HepG2 (cell line): ENCODE measurements at regions not wholly inside any gene's neighbourhood (a gene's known extent, or its start where the extent isn't known, plus 50 kb on each side); places are given as distances from the start of the nearest gene placed in this dataset.

Experiments used
- ATAC-seq: fragments of 200-7000 bp; cut with Tn5 transposase; 3 replicates; pipeline ENCODE4 v1.9.1; 2020; ENCODE audit warnings: mild to moderate bottlenecking, moderate library complexity
- BruUV-seq: library from RNA; stranded (reverse); fragments of 400-500 nt; replicated peaks from 2 replicates; lab custom pipeline; 2021; lab: Mats Ljungman, UMichigan
- CTCF ChIA-PET: fragments of 300-600 bp; formaldehyde crosslinking; extraction: SDS; loops from one replicate; lab custom pipeline; 2021; ENCODE audit warnings: low total read pairs, inconsistent platforms, low intra/inter-chr PET ratio; lab: Yijun Ruan, JAX
- POLR2A ChIA-PET: fragments of 350-600 bp; sonication (Branson Sonifier 250); formaldehyde crosslinking; loops from one replicate; lab custom pipeline; 2020; ENCODE audit warnings: antibody characterized with exemption, inconsistent platforms; lab: Yijun Ruan, JAX
- DNase-seq: peaks from one replicate; pipeline ENCODE4 v3.0.0-alpha.2; 2015; ENCODE audit warnings: low spot score
- FAIRE-seq: peaks from 3 replicates; lab custom pipeline; 2011; peaks lifted over from hg19 to GRCh38; lab: Jason Lieb, UNC
- H2AFZ ChIP-seq: one replicate; pipeline ENCODE4 v1.6.1; 2011; ENCODE audit warnings: low read length, inconsistent platforms
- H3K27ac ChIP-seq: fragments of 300-600 bp; 3 replicates; pipeline ENCODE4 v1.8.0; 2011; ENCODE audit warnings: mixed run types, mild to moderate bottlenecking, mixed read lengths, low read length, inconsistent platforms; ENCODE audit not compliant: insufficient read depth; ENCODE audit errors: extremely low read length
- H3K27me3 ChIP-seq, 2 experiments: fragments of 200-600 bp in 1 of 2; 2 replicates in 1 of 2; 3 replicates in 1 of 2; pipeline versions ENCODE4 v1.6.0 to v1.8.0; 2011; ENCODE audit warnings: low read length in 2 of 2, mild to moderate bottlenecking in 2 of 2, moderate library complexity in 2 of 2, inconsistent platforms in 1 of 2; ENCODE audit not compliant: insufficient read depth in 2 of 2, control insufficient read depth in 1 of 2
- H3K36me3 ChIP-seq, 2 experiments: fragments of 200-600 bp in 1 of 2; replicated peaks in 1 of 2; 2 replicates in 1 of 2; 3 replicates in 1 of 2; pipeline versions ENCODE4 v1.5.1 to v1.8.0; 2011; ENCODE audit warnings: low read length in 2 of 2, inconsistent platforms in 1 of 2; ENCODE audit not compliant: insufficient read depth in 2 of 2, control insufficient read depth in 1 of 2
- H3K4me1 ChIP-seq: 2 replicates; pipeline ENCODE4 v1.5.1; 2012; ENCODE audit warnings: low read length, inconsistent platforms; ENCODE audit not compliant: insufficient read depth
- H3K4me2 ChIP-seq: 2 replicates; pipeline ENCODE4 v1.6.0; 2011; ENCODE audit warnings: low read depth, low read length, inconsistent platforms
- H3K4me3 ChIP-seq, 3 experiments: fragments of 200-600 bp in 1 of 3; sonication (generic), shearing (Covaris generic) in 1 of 3; replicated peaks in 1 of 3; 2 replicates each; pipeline ENCODE4 v1.5.1; 2011 to 2016; ENCODE audit warnings: low read length in 3 of 3, inconsistent platforms in 2 of 3, low read depth in 2 of 3, mild to moderate bottlenecking in 2 of 3, control low read depth in 1 of 3, mixed read lengths in 1 of 3; ENCODE audit not compliant: insufficient read depth in 1 of 3
- H3K79me2 ChIP-seq: one replicate; pipeline ENCODE4 v1.6.1; 2011; ENCODE audit warnings: low read length, inconsistent platforms; ENCODE audit not compliant: insufficient read depth
- H3K9ac ChIP-seq: 2 replicates; pipeline ENCODE4 v1.6.0; 2011; ENCODE audit warnings: mild to moderate bottlenecking, low read depth, low read length, inconsistent platforms; ENCODE audit not compliant: insufficient read depth
- H3K9me3 ChIP-seq: 2 replicates; pipeline ENCODE4 v1.5.1; 2012; ENCODE audit warnings: mild to moderate bottlenecking, low read length
- H4K20me1 ChIP-seq: 2 replicates; pipeline ENCODE4 v1.6.0; 2011; ENCODE audit warnings: inconsistent platforms, mild to moderate bottlenecking, low read length, moderate library complexity; ENCODE audit not compliant: insufficient read depth
- AHR ChIP-seq: IDR thresholded peaks from 2 replicates; pipeline ENCODE4 v1.6.1; 2018; ENCODE audit warnings: missing genetic modification reagents, missing compliant biosample characterization
- GTF2F1 ChIP-seq: fragments of 150-350 bp; IDR thresholded peaks from 2 replicates; pipeline ENCODE4 v1.6.1; 2014; ENCODE audit warnings: low read length
- HNF4A ChIP-seq: sonication (generic); formaldehyde crosslinking; IDR thresholded peaks from 2 replicates; pipeline ENCODE4 v1.4.0; 2020; ENCODE audit warnings: missing genetic modification reagents
- IKZF4 ChIP-seq: sonication (generic); formaldehyde crosslinking; IDR thresholded peaks from 2 replicates; pipeline ENCODE4 v1.5.1; 2020; ENCODE audit warnings: borderline replicate concordance, mild to moderate bottlenecking, low read depth, missing genetic modification reagents; ENCODE audit errors: not compliant biosample characterization
- IRX3 ChIP-seq: sonication (generic); formaldehyde crosslinking; IDR thresholded peaks from 2 replicates; pipeline ENCODE4 v1.8.1; 2023; ENCODE audit warnings: mild to moderate bottlenecking, low read depth, missing genetic modification reagents, borderline replicate concordance
- KAT2B ChIP-seq: fragments of 150-350 bp; IDR thresholded peaks from 2 replicates; pipeline ENCODE4 v1.6.1; 2014; ENCODE audit warnings: low read depth, low read length, borderline replicate concordance
- POLR2A ChIP-seq, 2 experiments: IDR thresholded peaks; 2 replicates each; pipeline ENCODE4 v1.6.1; 2011; ENCODE audit warnings: low read depth in 2 of 2, low read length in 2 of 2, mild to moderate bottlenecking in 1 of 2, moderate library complexity in 1 of 2; ENCODE audit not compliant: insufficient read depth in 1 of 2
- SALL1 ChIP-seq: sonication (generic); formaldehyde crosslinking; IDR thresholded peaks from 2 replicates; pipeline ENCODE4 v1.8.0; 2022; ENCODE audit warnings: mild to moderate bottlenecking, missing genetic modification reagents
- SOX5 ChIP-seq: IDR thresholded peaks from 2 replicates; pipeline ENCODE4 v1.6.1; 2016; ENCODE audit warnings: borderline replicate concordance
- TARDBP ChIP-seq: sonication (generic); formaldehyde crosslinking; IDR thresholded peaks from 2 replicates; pipeline ENCODE4 v1.8.0; 2022; ENCODE audit warnings: mild to moderate bottlenecking, missing genetic modification reagents
- ZFP36 ChIP-seq: fragments of 150-350 bp; IDR thresholded peaks from 2 replicates; pipeline ENCODE4 v1.6.1; 2018; ENCODE audit warnings: borderline replicate concordance, low read length, low read depth; ENCODE audit not compliant: partially characterized antibody
- ZFP36L1 ChIP-seq: sonication (generic); formaldehyde crosslinking; IDR thresholded peaks from 2 replicates; pipeline ENCODE4 v1.8.0; 2022; ENCODE audit warnings: mild to moderate bottlenecking, missing genetic modification reagents, moderate library complexity
- ZNF235 ChIP-seq: sonication (generic); formaldehyde crosslinking; IDR thresholded peaks from 2 replicates; pipeline ENCODE4 v1.8.1; 2023; ENCODE audit warnings: mild to moderate bottlenecking, missing genetic modification reagents, borderline replicate concordance
- ZNF850 ChIP-seq: sonication (generic); formaldehyde crosslinking; conservative IDR thresholded peaks from 2 replicates; pipeline ENCODE4 v1.9.0; 2021; ENCODE audit warnings: mild to moderate bottlenecking, missing genetic modification reagents
- WGBS: methylation state at CpG from one replicate; pipeline ENCODE4 v1.1.6; 2017; ENCODE audit warnings: low lambda C conversion rate; 5-methylcytosine and 5-hydroxymethylcytosine counted together
- in situ Hi-C: cut with HindIII; loops from 2 replicates; pipeline ENCODE4 v1.10.0; 2017; ENCODE audit warnings: low pct_unique_long_range_greater_than_20kb; ENCODE audit not compliant: extremely low pct_ligation_motif_present
- intact Hi-C: fragments of 100-400 bp; cut with micrococcal nuclease; formaldehyde crosslinking; loops from one replicate; pipeline ENCODE4 v1.10.0; 2022; ENCODE audit not compliant: unreplicated experiment

DNA sequence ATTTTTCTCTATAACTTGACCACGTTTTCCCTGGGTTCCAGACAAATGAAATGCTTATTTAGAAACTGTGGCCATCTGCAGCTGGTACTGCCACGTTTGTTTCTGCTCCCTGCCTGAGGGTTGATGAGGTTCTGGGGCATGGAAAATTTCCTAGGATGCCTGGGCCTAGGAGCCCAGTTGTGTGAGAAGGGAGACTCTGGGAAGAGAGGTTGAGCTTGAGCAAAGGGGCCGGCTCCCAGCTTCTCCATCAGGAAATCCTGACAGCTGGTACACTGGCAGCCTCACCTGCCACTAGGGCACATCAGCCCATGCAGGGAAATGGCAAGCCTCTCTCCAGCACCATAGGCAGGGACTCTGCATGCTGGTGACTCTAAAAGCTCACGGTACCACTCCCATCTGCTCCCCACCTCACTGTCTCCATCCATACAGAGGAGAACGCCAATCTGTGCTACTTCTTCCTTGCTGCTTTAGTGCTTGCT lies 165.4 kb upstream of the PPP2R3A start:
- Histone ChIP-seq H3K36me3 (no peaks in the 10 kb centered on the region), H3K9ac (no peak overlapping the region), H3K27ac (no peak overlapping the region), H2AFZ (no peak overlapping the region), H3K79me2 (no peaks in the 10 kb centered on the region), H3K27me3 (no peaks in the 10 kb centered on the region), H3K4me2 (no peak overlapping the region), H4K20me1 (no peaks in the 10 kb centered on the region), H3K4me3 (no peak overlapping the region), H3K9me3 (no peaks in the 10 kb centered on the region), H3K4me1 (no peaks in the 10 kb centered on the region)
- BruUV-seq: no TSS peak
- in situ Hi-C loops: no loop called here
- CTCF ChIA-PET: no interaction called here
- no peak for TF ChIP-seq ZFP36L1 (CRISPR knock-in tag)
- TF ChIP-seq IKZF4 (CRISPR knock-in tag): no peak
- TF ChIP-seq SALL1 (CRISPR knock-in tag): no peak
- TF ChIP-seq HNF4A: no peak
- TF ChIP-seq KAT2B: no peak
- TF ChIP-seq AHR (CRISPR knock-in tag): no peak
- TF ChIP-seq ZFP36: no peak
- no peak for TF ChIP-seq POLR2A (IDR thresholded peaks at IDR 0.05; ENCODE audit: insufficient read depth in 1 of 2, low read depth in 2 of 2, low read length in 2 of 2)
- no peak for TF ChIP-seq IRX3
- TF ChIP-seq GTF2F1: no peak
- TF ChIP-seq SOX5: no peak
- no peak for TF ChIP-seq ZNF850 (CRISPR knock-in tag)
- TF ChIP-seq TARDBP (CRISPR knock-in tag): no peak
- no peak for TF ChIP-seq ZNF235
- DNase-seq: no peak
- no peak for FAIRE-seq
- POLR2A ChIA-PET: no interaction called here
- 3% methylated on average over 3 of the region's 5 CpGs for WGBS
- intact Hi-C loops: no loop called here
- ATAC-seq: no peak
